Sigmoid colon (tissue), 4 donors: ENCODE measurements at regions not wholly inside any gene's neighbourhood (a gene's known extent, or its start where the extent isn't known, plus 50 kb on each side); places are given as distances from the start of the nearest gene placed in this dataset.

Experiments
- EP300 ChIP-seq, 4 donors: sonication (generic); formaldehyde crosslinking; IDR thresholded peaks; one replicate each; pipeline ENCODE4 v1.6.1; 2017; ENCODE audit warnings: antibody characterized with exemption in 4 of 4
- POLR2A ChIP-seq, 2 donors: fragments of 450-650 bp; IDR thresholded peaks; one replicate each; pipeline ENCODE4 v1.6.1; 2016; ENCODE audit warnings: antibody characterized with exemption in 2 of 2, mild to moderate bottlenecking in 2 of 2, moderate library complexity in 2 of 2
- POLR2AphosphoS5 ChIP-seq, 4 donors: sonication (generic); formaldehyde crosslinking; IDR thresholded peaks; one replicate each; pipeline ENCODE4 v1.6.1; 2017; ENCODE audit warnings: antibody characterized with exemption in 4 of 4
- TF ChIP-seq, protein P1 (sequence below), 4 experiments: fragments of 450-650 bp in 3 of 4; fragments of 200-600 bp in 1 of 4; IDR thresholded peaks; one replicate each; pipeline ENCODE4 v1.5.1; 2016 to 2019; ENCODE audit warnings: antibody characterized with exemption in 4 of 4, mild to moderate bottlenecking in 3 of 4, moderate library complexity in 2 of 4

DNA sequence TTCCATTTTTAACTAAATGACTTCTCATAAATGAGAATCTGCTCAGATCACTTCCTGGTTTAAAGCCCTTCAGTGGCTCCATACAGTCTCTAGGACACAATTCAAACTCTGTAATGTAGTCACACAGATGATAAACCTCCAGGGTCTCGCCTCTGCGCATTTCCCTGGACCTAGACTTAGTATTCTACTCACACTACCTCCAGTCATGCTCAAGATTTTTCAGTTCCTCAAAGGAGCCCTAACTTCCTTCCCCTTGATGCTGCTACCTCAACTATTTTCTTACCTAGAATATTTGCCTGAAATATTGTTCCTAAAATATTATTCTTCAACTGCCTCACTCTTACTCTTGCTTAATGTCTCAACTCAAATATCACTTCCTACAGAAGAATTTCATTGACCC, 86.7 kb upstream of the TPP2 start:
- TF ChIP-seq POLR2AphosphoS5 (IDR thresholded peaks at IDR 0.05) = no peak
- TF ChIP-seq, protein P1, sequence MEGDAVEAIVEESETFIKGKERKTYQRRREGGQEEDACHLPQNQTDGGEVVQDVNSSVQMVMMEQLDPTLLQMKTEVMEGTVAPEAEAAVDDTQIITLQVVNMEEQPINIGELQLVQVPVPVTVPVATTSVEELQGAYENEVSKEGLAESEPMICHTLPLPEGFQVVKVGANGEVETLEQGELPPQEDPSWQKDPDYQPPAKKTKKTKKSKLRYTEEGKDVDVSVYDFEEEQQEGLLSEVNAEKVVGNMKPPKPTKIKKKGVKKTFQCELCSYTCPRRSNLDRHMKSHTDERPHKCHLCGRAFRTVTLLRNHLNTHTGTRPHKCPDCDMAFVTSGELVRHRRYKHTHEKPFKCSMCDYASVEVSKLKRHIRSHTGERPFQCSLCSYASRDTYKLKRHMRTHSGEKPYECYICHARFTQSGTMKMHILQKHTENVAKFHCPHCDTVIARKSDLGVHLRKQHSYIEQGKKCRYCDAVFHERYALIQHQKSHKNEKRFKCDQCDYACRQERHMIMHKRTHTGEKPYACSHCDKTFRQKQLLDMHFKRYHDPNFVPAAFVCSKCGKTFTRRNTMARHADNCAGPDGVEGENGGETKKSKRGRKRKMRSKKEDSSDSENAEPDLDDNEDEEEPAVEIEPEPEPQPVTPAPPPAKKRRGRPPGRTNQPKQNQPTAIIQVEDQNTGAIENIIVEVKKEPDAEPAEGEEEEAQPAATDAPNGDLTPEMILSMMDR (IDR thresholded peaks at IDR 0.05) = no peak
- TF ChIP-seq POLR2A (IDR thresholded peaks at IDR 0.05) = no peak
- TF ChIP-seq EP300 (IDR thresholded peaks at IDR 0.05) = no peak
